Mesothelial cell of epicardium (in vitro differentiated cells): ENCODE measurements at regions not wholly inside any gene's neighbourhood (a gene's known extent, or its start where the extent isn't known, plus 50 kb on each side); places are given as distances from the start of the nearest gene placed in this dataset.
A peak's percentile ranks its signal among the peaks of the same experiment; 100 is the strongest.

ENCODE experiments used
- DNase-seq, 2 experiments: peaks; one replicate each; pipeline ENCODE4 v3.0.0; 2021; ENCODE audit warnings: low spot score in 2 of 2; ENCODE audit not compliant: unreplicated experiment in 2 of 2
- H3K27ac Mint-ChIP-seq: 2 replicates; pipeline ENCODE4 v1.8.0; 2021; ENCODE audit warnings: mixed read lengths
- H3K27me3 Mint-ChIP-seq: 2 replicates; pipeline ENCODE4 v1.8.0; 2021; ENCODE audit warnings: low read depth, mixed read lengths
- H3K36me3 Mint-ChIP-seq: 2 replicates; pipeline ENCODE4 v1.8.0; 2021; ENCODE audit warnings: mixed read lengths
- H3K4me1 Mint-ChIP-seq: 2 replicates; pipeline ENCODE4 v1.8.0; 2021; ENCODE audit warnings: mixed read lengths
- H3K4me3 Mint-ChIP-seq: 2 replicates; pipeline ENCODE4 v1.8.0; 2021; ENCODE audit warnings: mild to moderate bottlenecking, moderate library complexity, mixed read lengths
- H3K9me3 Mint-ChIP-seq: 2 replicates; pipeline ENCODE4 v1.8.0; 2021; ENCODE audit warnings: mixed read lengths
- CTCF ChIP-seq: fragments of 200-600 bp; sonication (generic); IDR thresholded peaks from one replicate; pipeline ENCODE4 v1.5.0; 2021; ENCODE audit warnings: antibody characterized with exemption; ENCODE audit not compliant: unreplicated experiment

GRCh38 chr12:32947206-32948067 lies 50.9 kb upstream of the PKP2 start:
- Mint-ChIP-seq H3K27ac (peak overlapping the region; percentile 72), H3K9me3 (no peaks in the 10 kb centered on the region), H3K4me1 (peaks cover 27% of the 10 kb centered on the region), H3K36me3 (no peaks in the 10 kb centered on the region), H3K4me3 (no peak overlapping the region), H3K27me3 (no peaks in the 10 kb centered on the region)
- DNase-seq = no peak
- TF ChIP-seq CTCF = no peak

- Mint-ChIP-seq H3K4me3 (no peak overlapping the region), H3K27me3 (no peaks in the 10 kb centered on the region), H3K9me3 (no peaks in the 10 kb centered on the region), H3K4me1 (peaks cover 21% of the 10 kb centered on the region), H3K27ac (peak overlapping the region; percentile 72), H3K36me3 (no peaks in the 10 kb centered on the region)
- TF ChIP-seq CTCF = no peak
- no peak for DNase-seq
Observed at GRCh38 chr12:32946504-32947131, 50.0 kb upstream of the PKP2 start.
